ENCODE measurements at regions not wholly inside any gene's neighbourhood (a gene's known extent, or its start where the extent isn't known, plus 50 kb on each side); places are given as distances from the start of the nearest gene placed in this dataset.

DNA sequence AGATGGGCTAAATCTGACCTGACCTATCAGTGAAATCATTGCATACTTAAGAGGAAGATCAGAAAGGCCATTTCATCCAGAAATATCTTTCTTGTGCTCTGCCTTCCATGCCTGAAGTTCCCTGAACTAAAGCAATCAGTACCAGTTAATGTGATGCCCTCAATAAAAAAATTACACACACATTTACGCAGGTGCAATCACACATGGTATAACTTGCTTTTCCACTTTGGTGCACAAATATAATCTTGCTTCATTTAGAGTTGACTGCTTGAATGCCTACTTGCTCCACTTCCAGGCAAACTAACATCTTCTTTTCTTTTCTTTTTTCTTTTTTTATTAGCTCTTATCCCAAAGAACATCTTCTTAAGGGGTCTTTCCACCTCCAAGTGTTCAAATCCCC lies 58.3 kb upstream of the KIF5B start:
- TF ChIP-seq, protein P1, sequence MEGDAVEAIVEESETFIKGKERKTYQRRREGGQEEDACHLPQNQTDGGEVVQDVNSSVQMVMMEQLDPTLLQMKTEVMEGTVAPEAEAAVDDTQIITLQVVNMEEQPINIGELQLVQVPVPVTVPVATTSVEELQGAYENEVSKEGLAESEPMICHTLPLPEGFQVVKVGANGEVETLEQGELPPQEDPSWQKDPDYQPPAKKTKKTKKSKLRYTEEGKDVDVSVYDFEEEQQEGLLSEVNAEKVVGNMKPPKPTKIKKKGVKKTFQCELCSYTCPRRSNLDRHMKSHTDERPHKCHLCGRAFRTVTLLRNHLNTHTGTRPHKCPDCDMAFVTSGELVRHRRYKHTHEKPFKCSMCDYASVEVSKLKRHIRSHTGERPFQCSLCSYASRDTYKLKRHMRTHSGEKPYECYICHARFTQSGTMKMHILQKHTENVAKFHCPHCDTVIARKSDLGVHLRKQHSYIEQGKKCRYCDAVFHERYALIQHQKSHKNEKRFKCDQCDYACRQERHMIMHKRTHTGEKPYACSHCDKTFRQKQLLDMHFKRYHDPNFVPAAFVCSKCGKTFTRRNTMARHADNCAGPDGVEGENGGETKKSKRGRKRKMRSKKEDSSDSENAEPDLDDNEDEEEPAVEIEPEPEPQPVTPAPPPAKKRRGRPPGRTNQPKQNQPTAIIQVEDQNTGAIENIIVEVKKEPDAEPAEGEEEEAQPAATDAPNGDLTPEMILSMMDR (IDR thresholded peaks at IDR 0.05) = no peak
- no peak for TF ChIP-seq POLR2A (IDR thresholded peaks at IDR 0.05)
